UCSD-AML1 (cell line): ENCODE measurements at regions not wholly inside any gene's neighbourhood (a gene's known extent, or its start where the extent isn't known, plus 50 kb on each side); places are given as distances from the start of the nearest gene placed in this dataset.

ENCODE experiments used
- DNase-seq: peaks from one replicate; lab custom pipeline; 2025; ENCODE audit not compliant: unreplicated experiment; lab: John Stamatoyannopoulos, UW

DNA sequence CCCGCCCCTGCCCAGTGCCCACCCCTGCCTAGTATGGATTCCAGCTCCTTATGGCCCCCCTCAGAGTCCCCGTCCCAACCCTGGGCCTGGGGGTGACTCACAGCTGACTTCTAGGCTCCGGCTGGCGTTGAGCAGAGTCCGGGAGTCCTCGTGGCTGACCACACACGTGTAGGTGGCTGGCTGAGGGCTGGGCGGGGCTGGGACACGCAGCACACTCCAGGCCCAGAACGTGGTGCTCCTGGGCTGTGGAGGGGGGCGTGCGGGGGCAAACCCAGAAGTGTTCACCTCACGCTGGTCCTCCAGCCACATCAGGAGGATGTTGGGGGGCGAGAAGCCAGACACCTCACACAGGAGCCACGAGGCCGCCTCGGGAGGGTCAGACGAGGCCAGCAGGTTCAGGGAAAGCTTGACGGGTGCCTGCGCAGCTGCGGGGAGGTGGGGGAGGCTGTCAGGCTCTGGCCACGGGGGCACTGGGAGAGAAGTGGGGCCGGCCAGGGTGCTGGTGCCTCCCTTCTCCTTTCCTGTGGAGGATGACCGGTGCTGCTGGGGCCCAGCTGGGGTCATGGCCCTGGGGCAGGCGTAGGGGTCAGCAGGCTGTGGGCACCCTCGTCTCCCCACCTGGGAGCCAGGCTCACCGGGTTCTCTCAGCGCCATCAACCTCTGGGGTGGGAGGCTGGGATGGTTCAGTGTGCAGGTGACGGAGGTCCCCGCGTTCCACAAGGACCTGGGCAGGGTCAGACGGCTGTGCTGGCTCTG lies 314.1 kb downstream of the TMEM121 start:
- DNase-seq, result no peak

DNA sequence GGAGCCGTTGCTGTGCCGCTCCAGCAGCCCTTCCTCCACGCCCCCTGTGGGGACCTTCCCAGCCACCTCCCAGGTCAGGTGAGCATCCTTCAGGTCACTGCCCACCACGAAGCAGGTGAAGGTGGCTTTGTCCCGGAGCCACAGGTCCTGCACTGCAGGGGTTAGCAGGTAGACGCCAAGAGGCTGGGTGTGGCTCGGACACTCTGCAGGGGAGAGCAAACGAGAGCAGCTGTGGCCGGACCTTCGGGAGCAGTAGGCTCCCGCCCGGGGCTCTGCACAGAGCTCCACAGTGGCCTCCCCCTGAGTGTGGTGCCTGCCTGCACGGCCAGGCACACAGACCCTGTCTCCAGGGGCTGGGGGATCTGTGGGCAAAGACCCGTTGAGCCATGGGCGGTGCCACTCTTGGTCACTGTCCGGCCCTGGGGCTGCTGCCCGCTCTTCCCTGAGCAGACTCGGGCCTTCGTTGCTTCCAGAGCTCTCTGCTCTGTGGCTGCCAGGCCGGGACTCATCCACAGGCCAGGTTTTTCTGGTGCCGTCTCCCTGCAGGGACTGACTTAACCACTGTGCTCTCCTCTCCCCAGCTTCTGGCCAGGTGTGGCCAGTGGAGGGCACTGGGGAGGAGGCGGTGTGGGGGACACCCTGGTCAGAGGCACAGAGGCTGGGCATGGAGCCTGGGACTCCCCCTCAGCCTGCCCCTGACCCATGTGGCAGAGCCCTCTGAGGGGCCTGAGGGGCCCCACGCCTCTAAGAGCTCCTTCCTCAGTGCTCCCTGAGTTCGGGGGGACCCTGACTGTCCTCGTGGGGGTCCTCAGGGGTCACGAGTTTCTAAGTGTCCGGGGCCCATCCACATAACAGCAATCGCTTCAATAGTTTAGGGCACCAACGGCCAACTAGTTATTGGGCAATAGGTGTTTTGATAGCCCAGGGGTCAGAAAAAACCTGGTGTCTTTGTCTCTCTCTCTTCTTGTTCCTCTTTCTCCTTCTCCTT lies 314.9 kb downstream of the TMEM121 start:
- no peak for DNase-seq

DNA sequence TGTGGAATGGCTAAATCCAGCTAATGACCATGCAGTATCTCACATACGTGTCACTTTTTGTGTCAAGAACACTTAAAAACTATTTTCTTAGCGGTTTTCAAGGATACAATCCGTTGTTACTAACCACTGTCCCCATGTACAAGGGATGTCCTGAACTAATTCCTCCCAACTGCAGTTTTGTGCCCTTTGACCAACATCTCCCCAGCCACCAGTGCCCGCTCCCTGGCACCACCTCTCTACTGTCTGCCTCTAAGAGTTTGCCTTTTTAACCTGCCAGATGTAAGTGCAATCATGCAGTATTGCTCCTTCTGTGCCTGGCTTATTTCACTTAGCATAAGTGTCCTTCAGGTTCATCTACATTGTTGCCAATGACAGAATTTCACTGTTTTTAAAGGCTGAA lies 315.7 kb downstream of the TMEM121 start:
- no peak for DNase-seq

DNA sequence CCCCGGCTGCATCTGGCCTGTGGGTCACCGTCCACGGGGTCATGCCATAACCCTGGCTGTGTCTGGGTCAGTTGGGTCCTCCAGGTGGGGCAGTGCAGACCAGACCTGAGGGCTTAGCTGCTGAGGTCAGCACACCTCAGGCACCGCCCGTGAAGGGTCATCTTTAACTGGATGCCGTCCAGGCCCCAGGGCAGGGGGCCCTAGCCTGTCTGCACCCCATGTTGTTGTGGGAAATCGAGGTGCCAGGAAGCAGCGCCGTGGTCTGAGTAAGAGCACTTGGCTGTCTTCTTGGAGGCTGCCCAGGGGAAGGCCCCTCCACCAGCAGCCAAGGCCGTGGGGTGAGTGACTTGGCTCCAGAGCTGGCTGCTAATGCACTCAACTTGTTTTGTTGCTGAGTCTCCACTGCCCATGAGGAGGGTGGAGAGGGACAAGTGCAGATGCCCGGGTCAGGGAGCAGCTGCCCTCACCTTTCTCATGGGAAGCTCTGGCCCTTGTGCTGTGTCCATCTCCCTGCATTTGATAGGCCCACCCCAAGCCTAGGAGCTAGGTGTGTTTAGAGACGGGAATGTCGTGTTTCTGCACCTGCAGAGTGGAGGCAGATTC lies 317.2 kb downstream of the TMEM121 start:
- DNase-seq, result no peak

DNA sequence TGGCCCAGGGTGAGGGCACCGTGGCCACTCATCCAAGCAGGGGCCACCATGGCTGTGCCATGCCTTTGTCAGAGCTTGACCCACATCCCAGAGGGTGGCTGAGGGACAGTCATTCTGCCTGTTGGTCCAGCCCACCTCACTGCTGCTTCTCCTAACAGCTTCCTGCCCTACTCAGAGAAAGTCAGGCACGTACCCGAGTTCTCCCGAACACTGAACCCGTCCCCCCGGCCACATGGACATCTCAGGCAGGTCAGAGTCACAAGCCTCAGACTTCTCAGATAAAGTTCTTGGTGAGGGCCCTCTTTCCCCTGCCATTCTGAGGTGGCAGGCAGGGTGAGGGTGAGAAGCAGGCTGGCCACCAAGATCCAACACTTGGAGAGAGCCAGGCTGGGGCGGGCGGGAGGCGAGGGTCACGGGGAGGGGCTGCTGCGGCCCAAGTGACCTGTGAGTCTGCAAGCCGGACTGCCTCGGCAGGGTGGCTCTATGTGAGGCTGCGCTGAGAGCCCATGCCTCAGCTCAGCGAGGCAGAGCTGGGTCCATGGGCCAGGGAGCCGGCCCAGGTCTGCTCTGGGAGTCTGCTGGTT lies 317.8 kb downstream of the TMEM121 start:
- no peak for DNase-seq

DNA sequence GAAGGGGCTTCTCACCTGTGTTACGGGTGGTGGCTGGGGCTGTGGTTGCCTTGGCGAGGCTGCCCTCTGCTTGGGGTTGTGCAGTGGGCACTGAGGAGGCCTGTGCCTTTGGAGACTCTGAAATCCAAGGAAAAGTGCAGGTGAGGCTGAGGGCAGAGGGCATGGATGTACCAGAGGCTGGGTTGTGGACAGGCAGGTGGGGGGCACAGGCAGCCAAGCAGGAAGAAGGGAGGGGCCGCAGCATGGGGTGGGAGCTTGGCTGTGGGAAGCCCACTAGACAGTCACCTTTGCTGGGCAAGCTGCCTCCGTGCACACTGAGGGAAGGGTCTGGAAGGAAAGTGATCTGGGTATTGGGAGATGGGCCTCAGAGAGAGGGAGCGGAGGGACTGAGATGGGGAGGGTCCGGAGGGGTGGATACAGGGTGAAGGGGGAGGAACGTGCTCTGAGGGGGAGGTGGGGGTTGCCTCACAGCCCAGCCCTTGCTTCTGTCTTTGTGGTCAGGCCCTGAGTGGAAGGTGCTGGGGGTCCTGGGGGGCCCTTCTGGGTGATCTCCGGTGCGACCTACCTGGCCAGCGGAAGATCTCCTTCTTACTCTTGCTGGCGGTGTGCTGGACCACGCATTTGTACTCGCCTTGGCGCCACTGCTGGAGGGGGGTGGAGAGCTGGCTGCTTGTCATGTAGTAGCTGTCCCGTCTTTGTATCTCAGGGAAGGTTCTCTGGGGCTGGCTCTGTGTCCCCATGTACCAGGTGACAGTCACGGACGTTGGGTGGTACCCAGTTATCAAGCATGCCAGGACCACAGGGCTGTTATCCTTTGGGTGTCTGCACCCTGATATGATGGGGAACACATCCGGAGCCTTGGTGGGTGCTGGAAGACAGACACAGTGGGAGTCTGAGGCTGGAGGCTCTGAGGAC lies 318.7 kb downstream of the TMEM121 start:
- no peak for DNase-seq

DNA sequence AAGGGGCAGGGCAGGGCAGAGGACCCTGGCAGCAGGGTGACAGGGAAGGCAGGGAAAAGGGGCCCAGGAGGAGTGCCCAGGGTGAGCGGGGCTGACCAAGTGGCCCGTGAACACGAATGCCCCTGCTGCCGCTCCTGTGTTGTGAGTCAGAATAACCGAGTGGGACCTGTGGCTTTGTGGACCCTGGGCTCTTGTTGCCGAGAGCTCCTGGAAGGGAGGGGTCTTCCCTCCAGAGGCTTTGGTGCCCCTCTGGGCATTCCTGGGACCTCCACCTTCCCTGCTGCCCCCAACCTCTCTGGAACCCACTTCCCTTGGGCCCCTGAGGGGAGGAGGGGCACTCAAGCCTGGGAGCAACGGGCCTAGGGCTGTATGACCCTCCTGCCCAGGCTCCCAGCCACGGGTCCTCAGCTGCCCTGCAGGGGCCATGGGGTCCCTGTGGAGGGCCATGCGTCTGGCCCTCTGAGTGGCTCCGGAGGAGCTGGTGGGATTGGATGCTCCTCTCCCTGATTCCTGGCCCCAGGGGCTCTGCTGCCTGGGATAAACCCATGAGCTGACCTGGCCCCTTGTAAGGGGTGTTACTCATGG lies 319.4 kb downstream of the TMEM121 start:
- no peak for DNase-seq

DNA sequence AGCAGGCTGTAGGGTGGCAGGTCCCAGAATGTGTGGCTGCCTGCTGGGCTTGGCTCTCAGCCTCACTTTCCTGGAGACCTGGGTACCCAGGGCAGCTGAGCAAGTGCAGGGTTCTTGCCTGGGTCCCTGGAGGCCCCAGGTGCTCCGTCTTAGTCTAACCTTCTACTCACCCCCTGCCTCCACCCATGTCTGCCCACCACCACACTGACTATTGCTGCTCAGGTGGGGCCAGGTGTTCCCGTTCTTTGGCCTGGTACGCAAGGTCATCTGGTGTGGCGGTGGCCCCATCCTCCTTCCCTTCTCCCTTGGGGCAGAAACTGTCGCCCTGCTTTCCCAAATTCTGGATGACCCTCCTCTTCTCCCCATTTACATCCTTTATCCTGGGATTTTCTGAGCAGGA lies 319.9 kb downstream of the TMEM121 start:
- DNase-seq, result no peak

DNA sequence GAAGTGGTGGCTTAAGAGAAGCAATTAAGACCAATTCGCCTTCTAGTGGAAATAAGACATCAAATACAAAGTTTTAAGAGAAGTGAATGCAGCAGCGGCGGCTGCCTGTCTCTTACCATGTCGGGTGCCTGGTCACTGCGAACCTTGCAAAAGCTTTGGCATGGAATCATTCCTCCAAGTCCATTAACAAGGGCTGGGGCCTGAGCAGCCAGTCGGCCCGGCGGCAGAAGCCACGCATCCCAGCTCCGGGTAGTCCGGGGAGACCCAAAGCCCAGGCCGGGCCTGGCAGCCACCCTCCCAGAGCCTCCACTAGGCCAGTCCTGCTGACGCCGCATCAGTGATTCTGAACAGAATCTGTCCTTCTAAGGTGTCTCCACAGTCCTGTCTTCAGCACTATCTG lies 321.0 kb downstream of the TMEM121 start:
- DNase-seq, result no peak

DNA sequence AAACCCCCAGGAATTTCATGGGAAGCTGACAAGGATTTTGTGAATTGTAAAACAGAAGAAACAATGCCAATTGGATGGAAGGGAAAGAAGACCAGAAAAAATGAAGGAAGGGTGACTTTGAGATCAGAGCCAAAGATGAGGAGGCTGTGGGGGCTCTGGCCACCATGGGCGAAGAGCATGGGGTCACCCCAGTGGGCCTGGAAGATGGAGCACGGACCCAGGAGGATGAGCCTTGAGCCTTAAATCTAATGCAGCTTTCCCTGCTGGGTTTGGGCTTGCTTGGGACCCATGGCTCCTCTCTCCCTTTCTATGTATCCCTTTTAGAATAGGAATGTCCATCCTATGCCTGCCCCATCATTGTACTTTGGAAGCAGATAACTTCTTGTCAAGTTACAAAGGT lies 322.2 kb downstream of the TMEM121 start:
- no peak for DNase-seq

DNA sequence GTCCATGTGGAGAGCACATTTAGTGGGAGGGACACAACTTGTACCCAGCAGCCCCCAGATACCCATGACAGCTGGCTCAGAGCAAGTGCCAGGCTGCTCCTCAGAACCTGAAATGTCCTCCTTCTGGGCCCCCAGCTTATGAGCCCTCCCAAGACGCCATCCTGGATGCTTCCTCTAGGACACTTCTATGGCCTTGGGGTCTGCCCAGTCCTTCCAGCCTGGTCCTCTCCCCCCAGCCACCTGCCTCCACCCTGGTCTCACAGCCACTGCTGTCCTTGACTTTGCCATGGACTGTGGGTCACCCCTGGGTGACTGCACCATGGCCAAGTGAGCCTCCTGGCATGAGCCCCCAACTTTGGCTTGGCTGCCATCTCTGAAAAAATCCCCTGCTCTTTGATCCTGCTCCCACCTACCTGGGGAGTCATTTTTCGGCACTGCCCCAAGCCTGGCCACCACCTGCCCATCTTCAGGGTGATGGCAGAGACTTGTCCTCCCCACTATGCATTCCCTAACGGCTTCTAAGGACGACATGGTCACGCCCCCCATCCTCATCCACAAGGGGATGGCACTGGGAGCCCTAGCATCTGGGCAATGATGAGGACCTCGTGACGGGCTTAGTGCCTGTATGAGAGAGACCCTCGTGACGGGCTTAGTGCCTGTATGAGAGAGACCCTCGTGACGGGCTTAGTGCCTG lies 323.7 kb downstream of the TMEM121 start:
- no peak for DNase-seq

DNA sequence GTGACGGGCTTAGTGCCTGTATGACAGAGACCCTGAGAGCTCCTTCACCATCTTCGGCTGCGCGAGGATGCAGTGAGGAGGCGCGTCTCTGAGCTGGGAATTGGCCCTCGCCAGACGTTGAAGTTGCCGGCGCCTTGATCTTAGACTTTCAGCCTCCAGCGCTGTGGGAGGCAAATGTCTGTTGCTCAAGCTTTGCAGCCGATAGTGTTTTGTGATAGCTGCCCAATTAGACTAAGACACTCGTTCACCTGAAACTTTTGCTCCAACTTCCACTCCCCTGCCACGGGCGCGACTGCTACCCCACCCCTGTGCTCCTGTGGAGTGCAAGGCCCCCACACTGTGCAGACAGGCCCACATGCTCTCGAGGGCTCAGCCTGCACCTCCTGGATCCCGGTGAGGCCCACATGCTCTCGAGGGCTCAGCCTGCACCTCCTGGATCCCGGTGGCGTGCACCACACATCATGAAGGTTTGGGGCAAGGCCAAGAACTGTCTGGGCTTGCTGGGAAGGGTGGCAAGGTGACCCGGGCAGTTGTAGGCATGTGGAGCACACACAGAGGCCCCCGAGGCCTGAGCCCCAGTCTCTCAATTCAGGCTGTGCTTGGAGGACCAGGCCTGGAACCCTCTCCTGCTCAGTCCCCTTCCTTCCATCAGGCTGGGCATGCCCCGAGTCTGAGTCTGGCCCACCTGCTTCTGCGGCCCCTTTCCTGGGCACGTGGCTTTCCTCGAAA lies 324.6 kb downstream of the TMEM121 start:
- DNase-seq, result no peak

DNA sequence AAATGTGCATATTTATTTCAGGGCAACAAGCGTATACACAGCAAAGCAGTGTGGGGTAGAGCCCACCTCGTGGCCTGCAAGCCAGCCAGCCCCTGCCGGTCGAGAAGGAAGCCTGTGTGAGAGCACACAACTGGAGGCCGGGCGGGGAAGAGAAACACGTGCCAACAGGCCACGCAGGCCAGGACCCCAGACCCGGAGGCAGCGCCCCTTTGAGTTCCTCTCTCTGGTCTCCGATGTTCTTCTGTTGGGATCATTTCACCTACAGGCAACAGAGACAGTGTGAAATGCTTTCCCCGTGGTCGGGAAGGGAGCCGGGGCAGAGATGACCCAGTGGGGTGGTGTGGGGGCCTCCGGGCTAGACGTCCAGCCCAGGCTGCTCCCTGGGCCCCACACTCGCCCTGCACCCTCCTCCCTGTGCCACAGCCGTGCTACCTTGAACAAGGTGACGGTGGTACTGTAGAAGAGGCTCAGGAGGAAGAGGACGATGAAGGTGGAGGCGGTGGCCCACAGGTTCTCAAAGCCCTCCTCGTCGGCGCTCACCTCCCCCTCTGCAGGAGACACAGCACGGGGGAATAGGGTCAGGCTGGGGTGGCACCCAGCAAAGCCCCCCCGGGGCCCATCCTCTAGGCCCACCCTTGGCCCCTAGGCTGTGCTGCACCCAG lies 325.5 kb downstream of the TMEM121 start:
- DNase-seq, result no peak

DNA sequence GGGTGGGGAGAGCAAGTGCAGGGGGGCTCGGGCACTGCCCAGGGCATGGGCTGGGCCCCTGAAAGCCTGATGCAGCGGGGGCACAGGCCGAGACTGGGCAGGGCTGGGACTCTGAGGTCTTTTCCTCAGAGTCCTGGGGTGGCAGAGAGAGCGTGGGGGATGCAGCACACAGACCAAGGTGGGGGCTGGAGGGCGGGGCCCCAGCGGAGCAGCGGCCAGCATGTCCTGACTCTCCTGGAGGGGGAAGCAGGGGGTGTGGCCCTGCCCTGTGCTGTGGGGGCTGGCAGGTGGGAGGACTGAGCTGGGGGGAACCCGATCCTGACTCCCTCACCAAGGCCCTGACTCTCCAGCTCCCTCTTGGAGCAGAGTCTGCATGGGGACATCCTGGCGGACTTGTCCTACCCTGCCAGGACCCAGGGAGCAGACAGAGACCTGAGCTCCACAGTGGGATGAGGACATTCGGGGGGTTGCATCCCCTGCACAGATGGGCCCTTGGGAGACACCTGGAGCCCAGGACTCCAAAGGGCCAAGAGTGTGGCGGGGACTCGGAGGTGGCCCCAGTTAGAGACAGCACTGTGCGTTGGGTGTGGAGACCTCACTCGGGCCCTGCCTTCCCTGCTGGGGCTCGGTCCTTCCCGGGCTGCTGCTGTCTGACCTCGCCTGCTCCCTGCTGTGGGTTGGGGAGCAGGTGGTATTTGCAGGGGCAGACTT lies 326.1 kb downstream of the TMEM121 start:
- no peak for DNase-seq

DNA sequence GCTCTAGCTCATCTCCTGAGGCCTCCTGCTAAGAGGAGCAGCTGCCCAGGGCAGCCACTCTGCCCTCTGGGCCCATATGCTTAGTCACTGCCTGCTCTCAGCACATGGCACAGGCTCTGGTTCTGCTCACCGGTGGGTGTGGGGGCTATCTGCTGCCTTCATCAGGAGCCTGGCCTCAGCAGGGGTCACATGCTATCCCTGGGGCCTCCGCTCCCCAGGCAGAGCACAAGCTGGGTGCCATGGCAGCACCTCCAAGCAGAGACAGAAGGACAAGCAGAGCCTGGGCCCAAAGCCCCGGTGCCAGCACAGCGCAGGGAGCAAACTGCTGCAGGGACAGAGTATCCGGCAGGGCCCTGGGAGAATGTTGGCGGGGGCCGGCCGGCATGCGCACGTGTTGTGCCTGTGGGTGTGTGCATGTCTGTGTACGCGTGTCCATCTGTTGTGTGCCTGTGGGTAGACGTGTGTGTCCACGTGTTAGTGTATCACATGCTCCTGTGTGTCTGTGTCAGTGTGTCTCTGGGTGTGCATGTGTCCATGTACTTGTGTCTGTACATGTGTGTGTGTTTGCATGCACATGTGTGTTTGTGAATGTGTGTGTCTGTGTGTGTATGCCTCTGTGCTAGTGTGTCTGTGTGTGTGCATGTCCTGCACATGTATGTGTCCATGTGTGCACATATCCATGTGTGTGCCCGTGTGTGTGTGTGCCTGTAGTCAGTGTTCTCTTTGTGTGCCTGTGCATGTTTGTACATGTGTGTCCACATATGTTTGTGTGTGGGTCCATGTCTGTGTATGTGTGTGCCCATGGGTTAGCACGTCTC lies 326.9 kb downstream of the TMEM121 start:
- no peak for DNase-seq

DNA sequence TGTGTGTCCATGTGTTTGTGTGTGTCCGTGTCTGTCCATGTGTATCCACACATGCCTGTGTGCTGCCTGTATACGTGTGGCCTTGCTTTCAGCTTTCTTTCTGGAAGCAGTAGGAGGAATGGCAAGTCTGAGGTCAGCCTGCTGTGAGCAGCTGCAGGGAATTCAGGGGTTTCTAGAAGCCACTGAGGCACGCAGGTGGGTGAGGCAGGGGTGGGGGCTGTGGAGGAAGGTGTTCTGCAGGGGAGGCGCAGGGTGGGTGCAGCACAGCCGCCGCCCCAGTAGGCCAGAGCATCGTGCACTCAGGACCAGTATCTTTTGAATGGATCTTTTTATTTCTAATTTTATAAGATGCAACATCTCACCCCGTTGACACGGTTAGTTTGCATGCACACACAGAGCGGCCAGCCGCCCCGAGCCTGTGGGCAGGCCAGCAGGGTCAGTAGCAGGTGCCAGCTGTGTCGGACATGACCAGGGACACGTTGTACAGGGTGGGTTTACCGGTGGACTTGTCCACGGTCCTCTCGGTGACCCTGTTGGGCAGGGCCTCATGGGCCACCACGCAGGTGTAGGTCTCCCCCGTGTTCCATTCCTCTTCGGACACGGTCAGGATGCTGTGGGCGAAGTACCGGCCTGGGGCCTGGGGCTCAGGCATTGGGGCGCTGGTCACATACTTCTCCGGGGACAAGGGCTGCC lies 327.7 kb downstream of the TMEM121 start:
- no peak for DNase-seq
